IPS-18a (cell line): ENCODE measurements at regions not wholly inside any gene's neighbourhood (a gene's known extent, or its start where the extent isn't known, plus 50 kb on each side); places are given as distances from the start of the nearest gene placed in this dataset.

Experiments
- H3K27ac ChIP-seq: one replicate; pipeline ENCODE4 v1.5.1; 2013; ENCODE audit warnings: low read length
- H3K27me3 ChIP-seq: one replicate; pipeline ENCODE4 v1.6.1; 2013; ENCODE audit warnings: mild to moderate bottlenecking, low read length; ENCODE audit not compliant: control insufficient read depth, insufficient read depth
- H3K36me3 ChIP-seq: one replicate; pipeline ENCODE4 v1.6.1; 2013; ENCODE audit warnings: low read depth, low read length; ENCODE audit not compliant: control insufficient read depth
- H3K4me1 ChIP-seq: one replicate; pipeline ENCODE4 v1.6.1; 2013; ENCODE audit warnings: low read depth, low read length; ENCODE audit not compliant: control insufficient read depth
- H3K4me3 ChIP-seq: one replicate; pipeline ENCODE4 v1.5.1; 2013; ENCODE audit warnings: low read length
- H3K9ac ChIP-seq: one replicate; pipeline ENCODE4 v1.6.1; 2013; ENCODE audit warnings: mild to moderate bottlenecking, low read length, moderate library complexity
- H3K9me3 ChIP-seq: one replicate; pipeline ENCODE4 v1.6.1; 2013; ENCODE audit warnings: low read depth, low read length; ENCODE audit not compliant: control insufficient read depth

GRCh38 chr16:85359147-85359822 lies 247.0 kb upstream of the CIBAR2 start:
- H3K9me3 ChIP-seq, result no peaks in the 10 kb centered on the region
- no peaks in the 10 kb centered on the region for H3K4me1 ChIP-seq
- H3K27me3 ChIP-seq, result peaks cover 2% of the 10 kb centered on the region
- H3K27ac ChIP-seq, result no peak overlapping the region
- no peak overlapping the region for H3K4me3 ChIP-seq
- no peak overlapping the region for H3K9ac ChIP-seq
- H3K36me3 ChIP-seq, result no peaks in the 10 kb centered on the region

GRCh38 chr16:85360323-85361277 lies 248.3 kb upstream of the CIBAR2 start:
- Histone ChIP-seq H3K4me1 (peaks cover 6% of the 10 kb centered on the region), H3K27me3 (peaks cover 13% of the 10 kb centered on the region), H3K4me3 (no peak overlapping the region), H3K36me3 (no peaks in the 10 kb centered on the region), H3K27ac (no peak overlapping the region), H3K9ac (no peak overlapping the region), H3K9me3 (no peaks in the 10 kb centered on the region)

GRCh38 chr16:85361441-85362118 lies 249.3 kb upstream of the CIBAR2 start:
- H3K27me3 ChIP-seq, result peaks cover 23% of the 10 kb centered on the region
- peaks cover 16% of the 10 kb centered on the region for H3K4me1 ChIP-seq
- no peak overlapping the region for H3K4me3 ChIP-seq
- H3K27ac ChIP-seq, result no peak overlapping the region
- no peaks in the 10 kb centered on the region for H3K9me3 ChIP-seq
- no peaks in the 10 kb centered on the region for H3K36me3 ChIP-seq
- H3K9ac ChIP-seq, result no peak overlapping the region

- Histone ChIP-seq H3K4me3 (no peak overlapping the region), H3K9me3 (no peaks in the 10 kb centered on the region), H3K9ac (no peak overlapping the region), H3K27me3 (peaks cover 31% of the 10 kb centered on the region), H3K4me1 (peaks cover 18% of the 10 kb centered on the region), H3K36me3 (no peaks in the 10 kb centered on the region), H3K27ac (no peak overlapping the region)
These were observed 250.2 kb upstream of the CIBAR2 start for GRCh38 chr16:85362443-85362842.

- H3K9me3 ChIP-seq, result no peaks in the 10 kb centered on the region
- no peak overlapping the region for H3K9ac ChIP-seq
- no peak overlapping the region for H3K27ac ChIP-seq
- no peaks in the 10 kb centered on the region for H3K36me3 ChIP-seq
- peaks cover 33% of the 10 kb centered on the region for H3K27me3 ChIP-seq
- H3K4me1 ChIP-seq, result peaks cover 18% of the 10 kb centered on the region
- H3K4me3 ChIP-seq, result no peak overlapping the region
These were observed 249.7 kb upstream of the GSE1 start for GRCh38 chr16:85363427-85363826.

GRCh38 chr16:85363881-85364280 lies 249.2 kb upstream of the GSE1 start:
- Histone ChIP-seq H3K4me1 (peaks cover 18% of the 10 kb centered on the region), H3K9me3 (no peaks in the 10 kb centered on the region), H3K27me3 (peaks cover 33% of the 10 kb centered on the region), H3K4me3 (no peak overlapping the region), H3K36me3 (no peaks in the 10 kb centered on the region), H3K9ac (no peak overlapping the region), H3K27ac (no peak overlapping the region)

GRCh38 chr16:85364323-85365040 lies 248.6 kb upstream of the GSE1 start:
- no peak overlapping the region for H3K27ac ChIP-seq
- H3K9ac ChIP-seq, result no peak overlapping the region
- H3K36me3 ChIP-seq, result no peaks in the 10 kb centered on the region
- H3K4me1 ChIP-seq, result peaks cover 18% of the 10 kb centered on the region
- no peaks in the 10 kb centered on the region for H3K9me3 ChIP-seq
- H3K27me3 ChIP-seq, result peaks cover 33% of the 10 kb centered on the region
- no peak overlapping the region for H3K4me3 ChIP-seq

- peaks cover 33% of the 10 kb centered on the region for H3K27me3 ChIP-seq
- peaks cover 18% of the 10 kb centered on the region for H3K4me1 ChIP-seq
- no peak overlapping the region for H3K4me3 ChIP-seq
- H3K9ac ChIP-seq, result no peak overlapping the region
- H3K27ac ChIP-seq, result no peak overlapping the region
- H3K9me3 ChIP-seq, result no peaks in the 10 kb centered on the region
- H3K36me3 ChIP-seq, result no peaks in the 10 kb centered on the region
These were observed 248.0 kb upstream of the GSE1 start for GRCh38 chr16:85365120-85365519.

GRCh38 chr16:85366031-85366763 lies 246.9 kb upstream of the GSE1 start:
- no peak overlapping the region for H3K27ac ChIP-seq
- H3K9me3 ChIP-seq, result no peaks in the 10 kb centered on the region
- no peak overlapping the region for H3K9ac ChIP-seq
- no peaks in the 10 kb centered on the region for H3K36me3 ChIP-seq
- H3K4me3 ChIP-seq, result no peak overlapping the region
- H3K27me3 ChIP-seq, result peaks cover 33% of the 10 kb centered on the region
- H3K4me1 ChIP-seq, result peaks cover 18% of the 10 kb centered on the region

- Histone ChIP-seq H3K4me1 (peaks cover 18% of the 10 kb centered on the region), H3K36me3 (no peaks in the 10 kb centered on the region), H3K27ac (no peak overlapping the region), H3K9ac (no peak overlapping the region), H3K9me3 (no peaks in the 10 kb centered on the region), H3K4me3 (no peak overlapping the region), H3K27me3 (peaks cover 33% of the 10 kb centered on the region)
These were observed 245.6 kb upstream of the GSE1 start for GRCh38 chr16:85367485-85367884.
